ENCODE measurements at regions not wholly inside any gene's neighbourhood (a gene's known extent, or its start where the extent isn't known, plus 50 kb on each side); places are given as distances from the start of the nearest gene placed in this dataset.

- TF ChIP-seq CTCF (conservative IDR thresholded peaks at IDR 0.05; ENCODE audit: control insufficient read depth, insufficient read depth, low read depth, low read length), result no peak
- no peak overlapping the region for H3K4me3 ChIP-seq (ENCODE audit: control insufficient read depth, low read depth, low read length)
- no peak for DNase-seq (ENCODE audit: low read depth)
These were observed 111.6 kb downstream of the MAGEE2 start for GRCh38 chrX:75673468-75673867.

GRCh38 chrX:75655627-75656026 is 129.4 kb downstream of the MAGEE2 start:
- DNase-seq (ENCODE audit: low read depth), result no peak
- no peak overlapping the region for H3K4me3 ChIP-seq (ENCODE audit: control insufficient read depth, low read depth, low read length)
- TF ChIP-seq CTCF (conservative IDR thresholded peaks at IDR 0.05; ENCODE audit: control insufficient read depth, insufficient read depth, low read depth, low read length), result no peak

GRCh38 chrX:75649829-75650228 is 127.0 kb upstream of the ZDHHC15 start:
- no peak for TF ChIP-seq CTCF (conservative IDR thresholded peaks at IDR 0.05; ENCODE audit: control insufficient read depth, insufficient read depth, low read depth, low read length)
- no peak for DNase-seq (ENCODE audit: low read depth)
- no peak overlapping the region for H3K4me3 ChIP-seq (ENCODE audit: control insufficient read depth, low read depth, low read length)

GRCh38 chrX:75648803-75649588 is 126.2 kb upstream of the ZDHHC15 start:
- DNase-seq (ENCODE audit: low read depth), result no peak
- H3K4me3 ChIP-seq (ENCODE audit: control insufficient read depth, low read depth, low read length), result no peak overlapping the region
- no peak for TF ChIP-seq CTCF (conservative IDR thresholded peaks at IDR 0.05; ENCODE audit: control insufficient read depth, insufficient read depth, low read depth, low read length)

- no peak for TF ChIP-seq CTCF (conservative IDR thresholded peaks at IDR 0.05; ENCODE audit: control insufficient read depth, insufficient read depth, low read depth, low read length)
- no peak for DNase-seq (ENCODE audit: low read depth)
- no peak overlapping the region for H3K4me3 ChIP-seq (ENCODE audit: control insufficient read depth, low read depth, low read length)
These were observed 120.0 kb upstream of the ZDHHC15 start for GRCh38 chrX:75642811-75643361.

- DNase-seq (ENCODE audit: low read depth), result no peak
- TF ChIP-seq CTCF (conservative IDR thresholded peaks at IDR 0.05; ENCODE audit: control insufficient read depth, insufficient read depth, low read depth, low read length), result no peak
These were observed 115.5 kb upstream of the ZDHHC15 start for GRCh38 chrX:75638332-75638731.

More at GRCh38 chrX:75638332-75638731, 115.5 kb upstream of the ZDHHC15 start:
- no peak overlapping the region for H3K4me3 ChIP-seq (ENCODE audit: control insufficient read depth, low read depth, low read length)
